Midbrain (tissue), 1 donor: ENCODE measurements at regions not wholly inside any gene's neighbourhood (a gene's known extent, or its start where the extent isn't known, plus 50 kb on each side); places are given as distances from the start of the nearest gene placed in this dataset.

Experiments
- DNase-seq: peaks from one replicate; lab custom pipeline; 2025; lab: John Stamatoyannopoulos, UW

GRCh38 chr21:27257908-27258556 lies 291.1 kb upstream of the ADAMTS5 start:
- DNase-seq = no peak

DNA sequence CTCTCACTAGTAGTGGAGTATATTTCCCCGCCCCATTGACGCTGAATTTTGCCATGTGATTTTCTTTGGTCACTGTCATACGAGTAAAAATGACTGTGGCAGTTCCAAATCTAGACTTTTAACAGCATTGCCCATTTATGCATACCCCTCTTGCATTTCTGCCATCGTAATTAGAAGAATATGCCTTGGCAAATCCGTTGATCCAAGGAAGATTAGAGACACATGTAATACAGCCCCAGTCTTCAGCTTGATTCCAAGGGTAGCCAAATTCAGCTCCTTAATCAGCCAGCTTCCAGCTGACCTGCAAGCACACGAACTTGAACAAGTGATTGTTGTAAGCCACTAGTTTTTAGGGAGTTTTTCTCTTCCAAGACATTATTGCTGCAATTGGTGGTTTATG lies 290.3 kb upstream of the ADAMTS5 start:
- DNase-seq = no peak

GRCh38 chr21:27251752-27252151 lies 284.9 kb upstream of the ADAMTS5 start:
- no peak for DNase-seq

DNA sequence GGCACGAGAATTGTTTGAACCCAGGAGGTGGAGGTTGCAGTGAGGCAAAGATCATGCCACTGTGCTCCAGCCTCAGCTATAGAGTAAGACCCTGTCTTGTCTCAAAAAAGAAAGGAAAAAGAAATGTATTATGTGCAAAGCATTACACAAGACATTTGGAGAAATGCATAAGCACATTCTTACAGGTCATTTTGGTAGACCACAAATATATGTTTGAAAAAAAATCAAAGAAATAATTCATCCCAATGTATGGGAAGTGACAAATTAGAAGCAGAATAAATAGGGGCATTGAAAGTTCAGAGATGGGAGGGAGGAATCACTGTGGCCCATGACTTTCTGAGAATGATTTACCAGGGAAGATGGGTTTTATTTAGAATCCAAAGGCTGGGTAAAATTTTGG lies 283.5 kb upstream of the ADAMTS5 start:
- DNase-seq = no peak

DNA sequence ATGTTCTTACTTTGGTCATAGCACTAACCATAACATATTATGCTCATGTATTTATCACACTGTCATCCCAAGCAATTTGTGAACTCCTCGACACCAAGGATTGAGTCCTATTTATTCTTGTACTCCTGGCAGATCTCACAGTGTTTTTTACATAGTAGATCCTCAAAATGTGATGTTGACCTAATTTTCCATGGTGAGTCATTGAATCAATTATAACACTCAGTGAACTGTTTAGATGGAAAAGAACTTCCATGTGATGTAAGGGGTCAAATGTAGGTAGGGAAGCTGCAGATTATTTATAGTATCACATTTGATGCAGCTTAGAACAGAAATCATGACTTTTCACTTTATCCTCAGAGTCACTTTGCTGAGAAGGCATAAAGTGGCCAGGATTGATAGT lies 281.9 kb upstream of the ADAMTS5 start:
- DNase-seq = no peak

DNA sequence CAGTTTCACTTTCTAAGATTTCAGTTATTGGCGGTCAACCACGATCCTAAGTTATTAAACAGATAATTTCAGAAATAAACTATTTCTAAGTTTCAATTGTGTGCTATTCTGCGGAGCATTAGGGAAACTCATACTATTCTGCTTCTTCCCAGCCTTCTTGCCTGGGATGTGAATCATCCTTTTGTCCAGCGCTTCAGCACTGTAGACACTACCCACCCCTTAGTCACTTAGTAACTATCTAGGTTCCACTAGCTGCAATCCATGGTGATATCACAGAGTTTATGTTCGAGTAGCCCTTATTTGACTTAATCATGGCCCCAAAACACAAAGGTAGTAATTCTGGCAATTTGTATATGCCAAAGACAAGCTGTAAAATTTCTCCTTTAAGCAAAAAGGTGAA lies 279.9 kb upstream of the ADAMTS5 start:
- DNase-seq = no peak

- DNase-seq = no peak
These were observed 277.9 kb upstream of the ADAMTS5 start for GRCh38 chr21:27244776-27245175.

GRCh38 chr21:27244352-27244751 lies 277.5 kb upstream of the ADAMTS5 start:
- no peak for DNase-seq

DNA sequence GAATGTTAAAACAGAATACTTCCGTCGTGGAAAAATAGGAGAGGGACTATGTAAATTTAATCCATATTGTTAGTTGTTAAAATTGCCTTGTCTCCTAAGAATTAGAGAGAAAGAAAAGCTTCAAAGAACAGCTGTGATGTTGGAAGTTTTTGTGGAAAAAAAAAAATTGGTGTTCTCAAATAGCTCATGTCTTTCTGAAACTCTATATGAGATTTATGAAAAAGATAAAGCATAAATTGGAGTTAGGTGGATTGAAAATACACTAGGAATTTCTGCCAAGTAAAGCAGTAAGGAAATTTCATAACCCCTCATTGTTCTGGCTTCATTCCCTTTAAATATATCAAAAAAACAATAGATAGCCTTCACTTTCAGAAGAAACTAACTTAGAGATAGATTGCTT lies 274.0 kb upstream of the ADAMTS5 start:
- no peak for DNase-seq

GRCh38 chr21:27233514-27234115 lies 266.7 kb upstream of the ADAMTS5 start:
- DNase-seq = no peak

- DNase-seq = no peak
These were observed 259.1 kb upstream of the ADAMTS5 start for GRCh38 chr21:27225940-27226339.

- no peak for DNase-seq
These were observed 258.3 kb upstream of the ADAMTS5 start for GRCh38 chr21:27225151-27225550.

DNA sequence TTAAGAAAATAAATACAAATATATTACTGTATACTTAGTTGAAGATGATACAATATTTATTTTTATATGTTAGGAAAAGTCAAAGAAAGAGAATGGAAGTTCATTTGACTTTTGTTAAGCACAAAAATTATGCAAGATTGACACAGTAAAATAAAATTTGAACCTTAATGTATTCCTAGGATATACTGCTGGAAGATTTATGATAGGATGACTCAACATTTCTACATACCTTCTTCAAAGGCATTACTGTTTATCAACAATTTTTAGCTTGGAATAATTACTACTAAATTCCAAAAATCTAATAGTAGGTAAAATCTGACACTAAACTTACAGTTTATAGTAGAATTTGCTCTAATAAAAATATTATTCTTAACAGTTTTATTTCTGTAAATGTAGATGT lies 257.3 kb upstream of the ADAMTS5 start:
- no peak for DNase-seq

GRCh38 chr21:27221077-27221476 lies 254.2 kb upstream of the ADAMTS5 start:
- no peak for DNase-seq

DNA sequence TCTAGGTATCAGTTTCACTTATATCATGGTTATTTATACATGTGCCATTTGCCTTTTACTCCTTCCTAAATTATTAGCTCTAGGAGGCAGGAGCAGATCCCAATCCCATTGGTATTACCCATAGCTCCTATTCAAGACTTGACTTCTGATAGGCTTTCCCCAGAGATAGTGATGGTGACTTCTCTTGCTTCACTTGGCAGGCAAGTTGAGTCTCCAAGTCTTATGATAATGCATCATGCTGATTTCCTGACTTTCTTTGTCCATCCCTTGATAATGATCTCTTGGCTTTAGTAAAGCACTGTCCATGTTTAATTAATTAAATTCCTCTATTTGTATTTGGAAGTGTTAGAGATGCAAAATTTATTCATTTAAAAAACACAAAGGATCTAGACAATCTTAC lies 253.5 kb upstream of the ADAMTS5 start:
- DNase-seq = no peak

DNA sequence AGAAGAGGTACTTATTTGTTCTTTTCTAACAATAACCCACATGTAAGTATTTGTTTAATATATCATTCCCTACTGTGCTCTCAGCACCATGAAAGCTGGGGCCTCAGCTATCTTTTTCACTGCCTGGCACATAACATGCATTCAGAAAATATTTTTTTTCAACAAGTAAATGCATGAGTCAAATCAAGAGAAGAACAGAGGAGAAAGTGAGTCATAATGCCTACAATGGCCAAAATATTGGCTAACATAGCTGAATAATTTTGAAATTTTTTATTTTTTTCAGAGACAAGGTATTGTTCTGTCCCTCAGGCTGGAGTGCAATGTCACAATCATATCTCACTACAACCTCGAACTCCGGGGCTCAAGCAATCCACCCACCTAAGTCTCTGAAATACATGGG lies 252.2 kb upstream of the ADAMTS5 start:
- no peak for DNase-seq

GRCh38 chr21:27213303-27213702 lies 246.4 kb upstream of the ADAMTS5 start:
- DNase-seq = no peak

DNA sequence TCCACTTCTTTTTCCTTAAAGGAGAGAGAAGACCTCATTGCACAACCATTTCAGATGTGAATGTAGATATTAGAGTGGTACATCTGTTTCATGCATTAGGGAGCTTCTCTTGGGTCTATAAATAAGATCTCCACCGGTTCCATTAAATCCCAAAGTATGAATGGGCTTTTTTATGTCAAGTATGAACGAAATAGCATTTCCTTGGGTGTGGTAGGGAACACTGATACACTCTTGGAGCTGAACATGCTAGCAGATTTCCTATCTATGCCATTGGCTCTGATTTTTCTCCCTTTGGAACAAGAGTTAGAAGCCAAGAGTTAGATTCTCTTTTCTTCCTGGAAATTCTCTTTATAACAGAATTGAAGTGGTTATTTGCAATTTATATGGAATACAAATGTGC lies 245.6 kb upstream of the ADAMTS5 start:
- no peak for DNase-seq

DNA sequence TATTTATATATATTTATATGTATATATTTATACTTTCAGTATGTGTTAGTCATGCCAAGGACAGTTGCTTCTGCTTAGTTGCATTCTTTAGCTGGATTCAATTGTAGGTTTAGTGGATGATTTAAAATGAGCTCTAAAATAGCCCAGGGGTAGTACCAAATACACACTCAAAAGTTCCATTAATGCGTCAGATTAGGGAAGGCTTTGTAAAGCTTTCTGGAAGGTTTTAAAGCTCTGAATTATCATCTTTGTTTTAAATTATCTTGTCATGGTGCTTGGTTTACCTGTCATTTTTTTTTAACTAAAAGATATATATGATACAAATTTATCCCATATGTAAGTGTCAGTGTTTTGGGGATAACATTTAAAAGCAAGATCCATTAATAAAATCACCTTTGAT lies 242.7 kb upstream of the ADAMTS5 start:
- no peak for DNase-seq

GRCh38 chr21:27206368-27206982 lies 239.6 kb upstream of the ADAMTS5 start:
- DNase-seq = no peak

DNA sequence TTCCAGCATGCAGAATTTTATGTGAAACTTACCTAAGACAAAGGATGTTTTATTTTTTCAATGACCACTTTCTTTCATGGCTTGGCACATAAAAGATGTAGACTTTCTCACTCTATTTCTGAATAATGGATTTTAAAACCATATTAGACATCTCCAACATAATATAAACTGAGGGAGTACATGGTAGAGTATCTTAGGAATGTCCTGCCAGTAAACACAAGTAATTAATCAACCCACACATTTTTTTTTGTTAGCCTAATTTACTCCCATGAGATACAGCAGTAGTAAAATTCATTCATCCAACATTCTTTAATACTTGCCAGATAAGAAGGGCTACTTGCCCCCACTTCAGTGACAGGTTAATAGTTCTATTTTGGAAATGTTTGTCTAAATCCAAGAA lies 235.4 kb upstream of the ADAMTS5 start:
- DNase-seq = no peak

DNA sequence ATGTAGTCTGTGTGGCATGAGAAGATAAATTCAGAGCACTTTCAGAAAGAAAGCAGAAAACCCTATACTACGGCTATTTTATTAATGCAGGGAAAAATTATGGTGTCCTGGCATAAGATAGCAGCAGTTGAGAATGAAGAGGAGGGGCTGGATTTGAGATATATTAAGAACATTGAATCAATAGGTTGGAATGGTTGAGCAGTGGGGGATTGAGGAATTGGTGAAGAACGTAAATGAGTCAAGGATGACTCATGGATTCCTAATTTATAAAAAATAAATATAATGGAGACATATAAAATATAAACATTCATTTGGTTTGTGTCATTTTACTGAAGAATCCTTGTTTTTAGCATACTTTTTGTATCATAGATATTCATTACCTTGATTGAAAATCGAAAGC lies 234.3 kb upstream of the ADAMTS5 start:
- no peak for DNase-seq

DNA sequence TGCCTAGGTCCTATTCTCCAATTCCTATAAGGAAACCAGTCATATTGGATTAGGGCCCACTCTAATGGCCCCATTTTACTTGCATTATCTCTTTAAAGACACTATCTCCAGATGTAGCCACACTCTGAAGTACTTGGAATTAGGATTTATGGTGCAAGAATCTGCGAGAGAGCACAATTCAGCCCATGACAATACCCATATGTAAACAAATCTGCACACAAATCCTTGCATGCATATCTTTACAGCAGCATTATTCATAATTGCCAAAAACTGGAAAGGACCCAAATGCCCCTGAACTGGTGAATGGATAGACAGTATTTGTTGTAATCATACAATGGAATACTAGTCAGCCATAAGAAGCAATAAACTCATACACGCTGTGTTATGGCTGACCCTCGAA lies 229.8 kb upstream of the ADAMTS5 start:
- DNase-seq = no peak
